Thyroid gland (tissue), 4 donors: ENCODE measurements at regions not wholly inside any gene's neighbourhood (a gene's known extent, or its start where the extent isn't known, plus 50 kb on each side); places are given as distances from the start of the nearest gene placed in this dataset.

Experiments used
- DNase-seq, 2 donors: peaks; one replicate each; pipeline ENCODE4 v3.0.0-alpha.2; 2019
- H3K27ac ChIP-seq, 3 donors: fragments of 200-600 bp; sonication (generic); 1 replicate in 2 of 3; 2 replicates in 1 of 3; pipeline ENCODE4 v1.5.1; 2016 to 2019; ENCODE audit warnings: mild to moderate bottlenecking in 1 of 3, moderate library complexity in 1 of 3
- H3K27me3 ChIP-seq: fragments of 200-600 bp; sonication (generic); one replicate; pipeline ENCODE4 v1.5.1; 2019
- H3K36me3 ChIP-seq, 2 donors: fragments of 200-600 bp; sonication (generic); one replicate each; pipeline ENCODE4 v1.5.1; 2016 to 2019
- H3K4me1 ChIP-seq, 2 donors: fragments of 200-600 bp; sonication (generic); one replicate each; pipeline ENCODE4 v1.5.1; 2017 to 2019
- H3K4me3 ChIP-seq, 3 donors: fragments of 200-600 bp; sonication (generic); replicated peaks in 1 of 3; 1 replicate in 2 of 3; 2 replicates in 1 of 3; pipeline ENCODE4 v1.5.1; 2016; ENCODE audit warnings: mild to moderate bottlenecking in 1 of 3
- H3K9me3 ChIP-seq: fragments of 200-600 bp; sonication (generic); one replicate; pipeline ENCODE4 v1.5.1; 2017
- CTCF ChIP-seq, 6 experiments: fragments of 200-600 bp in 3 of 6; fragments of 450-650 bp in 3 of 6; sonication (generic) in 3 of 6; IDR thresholded peaks; one replicate each; pipeline ENCODE4 v1.5.1; 2016 to 2019; ENCODE audit warnings: antibody characterized with exemption in 6 of 6, mild to moderate bottlenecking in 2 of 6, inconsistent platforms in 1 of 6, moderate library complexity in 1 of 6
- POLR2A ChIP-seq, 2 donors: fragments of 450-650 bp; IDR thresholded peaks; one replicate each; pipeline ENCODE4 v1.6.1; 2017; ENCODE audit warnings: antibody characterized with exemption in 2 of 2, mild to moderate bottlenecking in 2 of 2, moderate library complexity in 1 of 2
- WGBS, 2 donors: methylation state at CpG; one replicate each; pipeline ENCODE4 v1.1.5; 2017; 5-methylcytosine and 5-hydroxymethylcytosine counted together
- intact Hi-C: fragments of 100-400 bp; cut with DNase I; formaldehyde crosslinking; loops from one replicate; pipeline ENCODE4 v1.15.1; 2023

GRCh38 chr2:189367343-189367742 lies 73.9 kb upstream of the WDR75 start:
- no peak overlapping the region for H3K27ac ChIP-seq
- no peaks in the 10 kb centered on the region for H3K9me3 ChIP-seq
- no peaks in the 10 kb centered on the region for H3K27me3 ChIP-seq
- H3K36me3 ChIP-seq = no peaks in the 10 kb centered on the region
- intact Hi-C loops = no loop called here
- TF ChIP-seq CTCF (IDR thresholded peaks at IDR 0.05) (no peak), POLR2A (IDR thresholded peaks at IDR 0.05) (no peak)
- no peak overlapping the region for H3K4me3 ChIP-seq
- no peak for DNase-seq
- no peaks in the 10 kb centered on the region for H3K4me1 ChIP-seq
- WGBS, 2 donors = 59 to 61% methylated on average over 2 of the region's 2 CpGs

- Histone ChIP-seq H3K4me1 (no peaks in the 10 kb centered on the region), H3K27ac (no peak overlapping the region), H3K27me3 (no peaks in the 10 kb centered on the region), H3K36me3 (no peaks in the 10 kb centered on the region), H3K9me3 (no peaks in the 10 kb centered on the region), H3K4me3 (no peak overlapping the region)
- no peak for DNase-seq
- 79 to 80% methylated on average over 3 of the region's 3 CpGs for WGBS, 2 donors
- TF ChIP-seq POLR2A (IDR thresholded peaks at IDR 0.05) (no peak), CTCF (IDR thresholded peaks at IDR 0.05) (no peak)
- intact Hi-C loops = no loop called here
These were observed 71.7 kb upstream of the WDR75 start for GRCh38 chr2:189369566-189369965.

GRCh38 chr2:189370719-189371118 lies 70.6 kb upstream of the WDR75 start:
- 69 to 74% methylated on average over 3 of the region's 3 CpGs for WGBS, 2 donors
- H3K4me1 ChIP-seq = peaks cover 0 to under 1% of the 10 kb centered on the region in 2 donors
- TF ChIP-seq POLR2A (IDR thresholded peaks at IDR 0.05) = no peak
- no peak for TF ChIP-seq CTCF (IDR thresholded peaks at IDR 0.05)
- H3K4me3 ChIP-seq = no peak overlapping the region
- no peak for DNase-seq
- H3K9me3 ChIP-seq = no peaks in the 10 kb centered on the region
- intact Hi-C loops = no loop called here
- no peak overlapping the region for H3K27ac ChIP-seq
- H3K36me3 ChIP-seq = no peaks in the 10 kb centered on the region
- no peaks in the 10 kb centered on the region for H3K27me3 ChIP-seq

- TF ChIP-seq POLR2A (IDR thresholded peaks at IDR 0.05) = no peak
- no peak for TF ChIP-seq CTCF (IDR thresholded peaks at IDR 0.05)
- WGBS, 2 donors = 82 to 96% methylated on average over 1 of the region's 1 CpG
- Histone ChIP-seq H3K4me3 (no peak overlapping the region), H3K4me1 (peaks cover 0 to 3% of the 10 kb centered on the region in 2 donors), H3K9me3 (no peaks in the 10 kb centered on the region), H3K27me3 (no peaks in the 10 kb centered on the region), H3K27ac (no peak overlapping the region), H3K36me3 (no peaks in the 10 kb centered on the region)
- intact Hi-C loops = no loop called here
- no peak for DNase-seq
These were observed 68.5 kb upstream of the WDR75 start for GRCh38 chr2:189372688-189373257.

- intact Hi-C loops = no loop called here
- TF ChIP-seq POLR2A (IDR thresholded peaks at IDR 0.05) (no peak), CTCF (IDR thresholded peaks at IDR 0.05) (no peak)
- no peak for DNase-seq
- no peaks in the 10 kb centered on the region for H3K9me3 ChIP-seq
- H3K27me3 ChIP-seq = no peaks in the 10 kb centered on the region
- H3K27ac ChIP-seq = no peak overlapping the region
- no peaks in the 10 kb centered on the region for H3K36me3 ChIP-seq
- no peak overlapping the region for H3K4me3 ChIP-seq
- peaks cover 0 to 7% of the 10 kb centered on the region in 2 donors for H3K4me1 ChIP-seq
These were observed 66.8 kb upstream of the WDR75 start for GRCh38 chr2:189374481-189374880.
